ENCODE measurements at regions not wholly inside any gene's neighbourhood (a gene's known extent, or its start where the extent isn't known, plus 50 kb on each side); places are given as distances from the start of the nearest gene placed in this dataset.

DNA sequence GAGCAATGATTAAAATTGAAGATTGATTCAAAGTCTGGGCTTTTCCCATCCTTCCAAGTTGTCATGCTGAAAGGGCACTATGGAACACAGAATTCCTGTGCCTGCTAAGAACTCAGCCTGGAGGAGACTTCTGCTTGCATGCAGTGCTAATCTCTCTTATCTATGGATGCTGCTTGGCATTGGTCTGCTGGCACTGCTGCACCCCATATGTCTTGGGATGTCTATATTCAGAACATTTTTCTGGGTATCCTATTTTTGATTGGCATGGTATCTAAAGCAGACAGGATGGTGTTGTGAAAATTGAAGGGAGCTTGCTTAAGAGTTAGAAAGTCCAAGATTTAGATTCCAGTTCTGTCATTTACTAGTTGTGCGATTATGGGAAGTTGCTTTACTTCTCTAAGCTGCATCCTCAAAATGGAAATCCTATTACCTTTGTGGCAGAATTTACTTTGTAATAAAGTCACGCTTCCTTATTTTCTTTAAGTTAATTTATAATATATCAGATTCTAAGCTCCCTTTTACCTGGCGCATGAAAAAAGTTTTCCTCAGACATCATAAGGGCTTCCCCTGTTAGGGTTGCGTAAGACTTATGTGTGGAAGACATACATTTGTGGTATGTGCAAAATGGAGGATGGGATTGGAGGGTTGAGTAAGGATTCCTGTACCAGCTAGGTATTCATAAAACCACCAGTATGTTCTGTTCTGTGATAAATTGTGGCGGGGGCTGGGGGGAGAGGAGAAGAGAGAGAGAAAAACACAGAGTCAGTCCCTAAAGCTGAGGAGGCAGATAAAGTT is 254.0 kb downstream of the DMAC1 start:
- TF ChIP-seq, protein P1, sequence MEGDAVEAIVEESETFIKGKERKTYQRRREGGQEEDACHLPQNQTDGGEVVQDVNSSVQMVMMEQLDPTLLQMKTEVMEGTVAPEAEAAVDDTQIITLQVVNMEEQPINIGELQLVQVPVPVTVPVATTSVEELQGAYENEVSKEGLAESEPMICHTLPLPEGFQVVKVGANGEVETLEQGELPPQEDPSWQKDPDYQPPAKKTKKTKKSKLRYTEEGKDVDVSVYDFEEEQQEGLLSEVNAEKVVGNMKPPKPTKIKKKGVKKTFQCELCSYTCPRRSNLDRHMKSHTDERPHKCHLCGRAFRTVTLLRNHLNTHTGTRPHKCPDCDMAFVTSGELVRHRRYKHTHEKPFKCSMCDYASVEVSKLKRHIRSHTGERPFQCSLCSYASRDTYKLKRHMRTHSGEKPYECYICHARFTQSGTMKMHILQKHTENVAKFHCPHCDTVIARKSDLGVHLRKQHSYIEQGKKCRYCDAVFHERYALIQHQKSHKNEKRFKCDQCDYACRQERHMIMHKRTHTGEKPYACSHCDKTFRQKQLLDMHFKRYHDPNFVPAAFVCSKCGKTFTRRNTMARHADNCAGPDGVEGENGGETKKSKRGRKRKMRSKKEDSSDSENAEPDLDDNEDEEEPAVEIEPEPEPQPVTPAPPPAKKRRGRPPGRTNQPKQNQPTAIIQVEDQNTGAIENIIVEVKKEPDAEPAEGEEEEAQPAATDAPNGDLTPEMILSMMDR (IDR thresholded peaks at IDR 0.05) = no peak
- no peak for TF ChIP-seq POLR2A (IDR thresholded peaks at IDR 0.05)

All from right lobe of liver (tissue), 4 donors.